Activated T-cell treated with anti-CD3 and anti-CD28 coated beads, Interleukin-2, amount 50 U/mL, for 72 hours (primary cell): ENCODE measurements at regions not wholly inside any gene's neighbourhood (a gene's known extent, or its start where the extent isn't known, plus 50 kb on each side); places are given as distances from the start of the nearest gene placed in this dataset.
"Not testable (repeated sequence)": the region's sequence is repeated elsewhere in the genome, so short reads cannot be mapped to it uniquely, and the experiment has no call there.

Experiments used
- ATAC-seq, 2 donors: fragments of 150-1000 bp; cut with Tn5 transposase; replicated peaks in 1 of 2; 2 replicates each; pipeline ENCODE4 v1.10.0; 2021; ENCODE audit warnings: moderate library complexity in 2 of 2, mild to moderate bottlenecking in 1 of 2
- DNase-seq, 2 donors: peaks; one replicate each; pipeline ENCODE4 v3.0.0; 2021 to 2022; ENCODE audit warnings: mixed read lengths in 1 of 2
- H3K27ac Mint-ChIP-seq: one replicate; pipeline ENCODE4 v1.8.0; 2022; ENCODE audit warnings: mild to moderate bottlenecking, moderate library complexity, mixed read lengths
- H3K27me3 Mint-ChIP-seq: one replicate; pipeline ENCODE4 v1.8.0; 2022; ENCODE audit warnings: low read depth, mixed read lengths
- H3K36me3 Mint-ChIP-seq, 2 donors: one replicate each; pipeline ENCODE4 v1.8.0; 2022; ENCODE audit warnings: mixed read lengths in 2 of 2, mild to moderate bottlenecking in 1 of 2; ENCODE audit not compliant: insufficient read depth in 2 of 2
- H3K4me1 Mint-ChIP-seq: one replicate; pipeline ENCODE4 v1.8.0; 2022; ENCODE audit warnings: low read depth, mixed read lengths
- H3K4me3 Mint-ChIP-seq, 2 donors: one replicate each; pipeline ENCODE4 v1.8.0; 2022; ENCODE audit warnings: mild to moderate bottlenecking in 2 of 2, mixed read lengths in 2 of 2, moderate library complexity in 2 of 2
- H3K9me3 Mint-ChIP-seq, 2 donors: one replicate each; pipeline ENCODE4 v1.8.0; 2022; ENCODE audit warnings: mixed read lengths in 2 of 2

GRCh38 chr12:85394065-85394464 lies 114.0 kb downstream of the ALX1 start:
- H3K4me1 Mint-ChIP-seq = no peaks in the 10 kb centered on the region
- ATAC-seq (no peak), DNase-seq (no peak)
- no peaks in the 10 kb centered on the region for H3K36me3 Mint-ChIP-seq
- peaks cover 0 to 2% of the 10 kb centered on the region in 2 donors for H3K9me3 Mint-ChIP-seq
- H3K27me3 Mint-ChIP-seq = no peaks in the 10 kb centered on the region
- H3K27ac Mint-ChIP-seq = no peak overlapping the region
- H3K4me3 Mint-ChIP-seq = no peak overlapping the region

- DNase-seq (no peak), ATAC-seq (no peak)
- no peak overlapping the region for H3K4me3 Mint-ChIP-seq
- H3K36me3 Mint-ChIP-seq = no peaks in the 10 kb centered on the region
- H3K27ac Mint-ChIP-seq = no peak overlapping the region
- H3K4me1 Mint-ChIP-seq = no peaks in the 10 kb centered on the region
- H3K9me3 Mint-ChIP-seq = no peaks in the 10 kb centered on the region
- H3K27me3 Mint-ChIP-seq = no peaks in the 10 kb centered on the region
Observed at GRCh38 chr12:85394809-85395208, 114.8 kb downstream of the ALX1 start.

- ATAC-seq = no peak
- H3K4me1 Mint-ChIP-seq = no peaks in the 10 kb centered on the region
Observed at GRCh38 chr12:85405262-85405661, 125.2 kb downstream of the ALX1 start.

GRCh38 chr12:85405781-85406522 lies 125.9 kb downstream of the ALX1 start:
- no peak for ATAC-seq
- Mint-ChIP-seq H3K27me3 (no peaks in the 10 kb centered on the region), H3K27ac (no peak overlapping the region), H3K36me3 (no peaks in the 10 kb centered on the region), H3K9me3 (no peaks in the 10 kb centered on the region), H3K4me1 (no peaks in the 10 kb centered on the region), H3K4me3 (no peak overlapping the region)
- DNase-seq = no peak

More at GRCh38 chr12:85405262-85405661, 125.2 kb downstream of the ALX1 start:
- Mint-ChIP-seq H3K4me3 (no peak overlapping the region), H3K27ac (no peak overlapping the region), H3K36me3 (no peaks in the 10 kb centered on the region), H3K27me3 (no peaks in the 10 kb centered on the region), H3K9me3 (no peaks in the 10 kb centered on the region)
- no peak for DNase-seq

- Mint-ChIP-seq H3K27ac (no peak overlapping the region), H3K36me3 (no peaks in the 10 kb centered on the region), H3K4me3 (no peak overlapping the region), H3K9me3 (peaks cover 0 to 5% of the 10 kb centered on the region in 2 donors), H3K4me1 (no peaks in the 10 kb centered on the region), H3K27me3 (no peaks in the 10 kb centered on the region)
- no peak for DNase-seq
- no peak for ATAC-seq
Observed at GRCh38 chr12:85413266-85413665, 133.2 kb downstream of the ALX1 start.

GRCh38 chr12:85422762-85423161 lies 142.7 kb downstream of the ALX1 start:
- no peak overlapping the region for H3K27ac Mint-ChIP-seq
- DNase-seq = no peak

GRCh38 chr12:85423947-85424346 lies 143.9 kb downstream of the ALX1 start:
- Mint-ChIP-seq H3K4me3 (no peak overlapping the region), H3K27ac (no peak overlapping the region), H3K9me3 (peaks cover 0 to 6% of the 10 kb centered on the region in 2 donors), H3K4me1 (no peaks in the 10 kb centered on the region), H3K27me3 (no peaks in the 10 kb centered on the region), H3K36me3 (no peaks in the 10 kb centered on the region)
- ATAC-seq (no peak), DNase-seq (no peak)

More at GRCh38 chr12:85422762-85423161, 142.7 kb downstream of the ALX1 start:
- ATAC-seq = no peak
- H3K4me1 Mint-ChIP-seq = no peaks in the 10 kb centered on the region
- H3K36me3 Mint-ChIP-seq = no peaks in the 10 kb centered on the region
- H3K9me3 Mint-ChIP-seq = peaks cover 0 to 1% of the 10 kb centered on the region in 2 donors
- H3K4me3 Mint-ChIP-seq = no peak overlapping the region
- H3K27me3 Mint-ChIP-seq = no peaks in the 10 kb centered on the region

GRCh38 chr12:85424581-85425348 lies 144.7 kb downstream of the ALX1 start:
- Mint-ChIP-seq H3K4me3 (no peak overlapping the region), H3K27me3 (no peaks in the 10 kb centered on the region), H3K27ac (no peak overlapping the region), H3K4me1 (no peaks in the 10 kb centered on the region), H3K9me3 (peaks cover 0 to 6% of the 10 kb centered on the region in 2 donors), H3K36me3 (no peaks in the 10 kb centered on the region)
- peak; percentile 1 to 8 for DNase-seq
- no peak for ATAC-seq

GRCh38 chr12:85425349-85425612 lies 145.3 kb downstream of the ALX1 start:
- ATAC-seq (no peak), DNase-seq (no peak)
- no peaks in the 10 kb centered on the region for H3K4me1 Mint-ChIP-seq
- no peak overlapping the region for H3K27ac Mint-ChIP-seq
- H3K4me3 Mint-ChIP-seq = no peak overlapping the region
- no peaks in the 10 kb centered on the region for H3K36me3 Mint-ChIP-seq
- H3K9me3 Mint-ChIP-seq = peaks cover 0 to 6% of the 10 kb centered on the region in 2 donors
- no peaks in the 10 kb centered on the region for H3K27me3 Mint-ChIP-seq

GRCh38 chr12:85425926-85426325 lies 145.9 kb downstream of the ALX1 start:
- Mint-ChIP-seq H3K9me3 (peaks cover 0 to 6% of the 10 kb centered on the region in 2 donors), H3K4me3 (no peak overlapping the region), H3K36me3 (no peaks in the 10 kb centered on the region), H3K27ac (no peak overlapping the region), H3K27me3 (no peaks in the 10 kb centered on the region), H3K4me1 (no peaks in the 10 kb centered on the region)
- ATAC-seq (no peak), DNase-seq (no peak)

GRCh38 chr12:85433148-85433547 lies 153.1 kb downstream of the ALX1 start:
- peaks cover 0 to 10% of the 10 kb centered on the region in 2 donors for H3K9me3 Mint-ChIP-seq
- ATAC-seq, H3K27me3 Mint-ChIP-seq, H3K27ac Mint-ChIP-seq, DNase-seq, H3K4me3 Mint-ChIP-seq, H3K36me3 Mint-ChIP-seq, H3K4me1 Mint-ChIP-seq: not testable (repeated sequence)

GRCh38 chr12:85440271-85440670 lies 160.3 kb downstream of the ALX1 start:
- Mint-ChIP-seq H3K4me1 (no peaks in the 10 kb centered on the region), H3K4me3 (no peak overlapping the region), H3K27ac (no peak overlapping the region), H3K36me3 (no peaks in the 10 kb centered on the region), H3K9me3 (peaks cover 0 to 4% of the 10 kb centered on the region in 2 donors), H3K27me3 (peaks cover 6% of the 10 kb centered on the region)
- no peak for DNase-seq
- ATAC-seq = no peak

- Mint-ChIP-seq H3K9me3 (peaks cover 0 to 2% of the 10 kb centered on the region in 2 donors), H3K36me3 (no peaks in the 10 kb centered on the region), H3K4me3 (no peak overlapping the region), H3K4me1 (no peaks in the 10 kb centered on the region), H3K27ac (no peak overlapping the region), H3K27me3 (peaks cover 6% of the 10 kb centered on the region)
- no peak for DNase-seq
- ATAC-seq = no peak
Observed at GRCh38 chr12:85441025-85441424, 161.0 kb downstream of the ALX1 start.
